LNCAP (cell line): ENCODE measurements at regions not wholly inside any gene's neighbourhood (a gene's known extent, or its start where the extent isn't known, plus 50 kb on each side); places are given as distances from the start of the nearest gene placed in this dataset.
A peak's percentile ranks its signal among the peaks of the same experiment; 100 is the strongest.

Experiments
- CTCF ChIP-seq: fragments of 450-650 bp; IDR thresholded peaks from 2 replicates; pipeline ENCODE4 v1.5.1; 2017; ENCODE audit warnings: mild to moderate bottlenecking

DNA sequence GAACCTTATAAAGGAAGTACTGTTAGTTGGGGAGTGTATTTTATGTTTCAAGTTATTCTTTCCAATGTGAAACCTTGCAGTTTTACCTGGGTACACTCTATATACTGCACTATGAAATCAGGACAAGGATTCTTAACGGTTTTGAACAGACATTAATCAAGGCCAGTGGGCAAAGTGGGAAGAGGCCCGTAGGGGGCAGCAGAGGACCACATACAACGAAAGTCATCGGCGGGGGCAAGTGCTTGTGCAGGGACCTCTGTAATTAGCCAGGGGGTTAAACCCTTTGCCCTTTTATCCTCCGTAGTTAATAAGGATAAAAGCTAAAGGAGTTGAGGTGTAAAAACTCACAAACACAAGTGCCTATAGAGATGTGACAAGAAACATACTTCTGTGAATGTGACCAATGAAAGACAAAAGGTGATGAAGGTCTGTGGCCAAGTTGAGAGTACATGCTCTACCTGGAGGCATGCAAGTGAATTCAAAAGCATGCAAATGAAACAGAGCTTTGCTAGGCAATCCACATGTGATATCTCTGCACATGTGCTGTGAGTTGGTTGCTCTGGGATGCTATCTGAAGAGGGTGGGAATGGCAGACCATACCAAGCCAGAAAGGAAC, 392.7 kb upstream of the MAN1A1 start:
- peak; percentile 91 for TF ChIP-seq CTCF

- no peak for TF ChIP-seq CTCF
Observed at GRCh38 chr6:119739769-119740168, 390.2 kb upstream of the MAN1A1 start.

- no peak for TF ChIP-seq CTCF
Observed at GRCh38 chr6:119738425-119738824, 388.9 kb upstream of the MAN1A1 start.

DNA sequence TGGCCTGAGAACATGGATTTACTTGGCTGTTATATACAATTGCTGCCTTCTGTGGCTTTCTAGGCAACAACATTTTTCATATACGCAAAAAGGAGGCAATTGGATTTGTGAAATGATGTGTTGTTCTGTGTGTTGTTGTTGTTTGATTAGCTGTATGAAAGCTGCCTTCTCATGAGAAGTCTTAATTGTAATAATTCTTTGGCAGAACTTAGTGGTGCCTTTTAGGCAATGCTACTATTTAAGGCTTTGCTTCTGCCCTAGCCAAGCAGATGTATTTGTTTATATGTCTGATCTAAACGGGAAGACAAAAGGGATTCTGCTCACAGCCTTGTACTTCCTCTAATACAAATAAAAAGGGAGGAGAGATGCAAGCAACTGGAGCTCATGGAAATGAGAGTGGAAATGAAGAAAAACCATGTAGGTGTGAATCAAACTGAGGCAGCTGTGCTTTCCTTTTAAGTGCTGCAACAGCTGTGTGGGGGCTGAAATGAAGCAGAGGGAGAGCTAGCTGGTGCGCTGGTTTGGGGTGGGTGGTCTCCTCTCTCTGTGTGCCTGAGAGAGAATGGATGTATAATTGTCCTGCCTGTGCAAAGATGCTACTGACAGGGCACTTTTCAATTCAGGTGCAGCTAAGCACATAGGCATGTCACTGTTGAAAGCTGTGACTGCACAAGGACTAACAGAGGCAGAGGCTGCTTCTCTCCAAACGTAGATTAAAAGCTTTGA, 386.9 kb upstream of the MAN1A1 start:
- no peak for TF ChIP-seq CTCF

- no peak for TF ChIP-seq CTCF
Observed at GRCh38 chr6:119735530-119735929, 386.0 kb upstream of the MAN1A1 start.

- no peak for TF ChIP-seq CTCF
Observed at GRCh38 chr6:119734227-119734626, 384.7 kb upstream of the MAN1A1 start.

GRCh38 chr6:119728935-119729334, 379.4 kb upstream of the MAN1A1 start:
- no peak for TF ChIP-seq CTCF
